GM12873 (cell line): ENCODE measurements at regions not wholly inside any gene's neighbourhood (a gene's known extent, or its start where the extent isn't known, plus 50 kb on each side); places are given as distances from the start of the nearest gene placed in this dataset.

Experiments
- TF ChIP-seq, protein P1 (sequence below): IDR thresholded peaks from 2 replicates; pipeline ENCODE4 v1.5.1; 2012; ENCODE audit warnings: low read depth, mild to moderate bottlenecking, moderate library complexity, low read length, control low read depth; ENCODE audit not compliant: insufficient read depth; ENCODE audit errors: missing control alignments

DNA sequence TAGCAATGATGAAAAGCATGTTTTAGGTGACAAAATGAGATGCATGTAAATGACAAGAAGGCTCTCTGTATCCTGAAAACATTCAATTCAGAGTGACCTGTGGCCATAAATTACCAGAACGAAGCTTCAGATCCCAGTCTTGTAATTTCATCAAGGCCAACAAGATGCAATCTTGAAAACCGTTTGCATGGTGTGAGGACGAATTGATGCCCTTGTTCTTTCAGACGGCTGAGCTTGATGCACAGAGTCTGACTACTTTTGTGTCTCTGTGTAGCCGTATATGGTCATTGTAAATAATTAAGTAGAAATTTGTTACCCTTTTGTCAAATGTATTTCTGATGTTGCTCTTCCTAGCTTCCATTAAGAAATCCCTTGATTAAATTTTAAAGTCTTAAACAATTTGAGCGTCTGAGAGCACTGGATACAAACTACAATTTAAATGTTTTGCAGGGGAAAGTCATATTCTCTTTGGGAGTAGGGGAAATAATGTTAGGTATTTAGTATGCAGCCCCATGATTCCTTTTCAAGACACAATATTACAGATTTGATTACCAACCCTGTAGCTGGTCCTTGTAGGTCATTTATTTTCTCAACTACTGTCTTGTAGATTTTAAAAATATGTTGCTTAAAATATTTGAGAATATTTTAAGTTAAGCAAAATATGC is 125.8 kb upstream of the PCDH9 start:
- TF ChIP-seq, protein P1, sequence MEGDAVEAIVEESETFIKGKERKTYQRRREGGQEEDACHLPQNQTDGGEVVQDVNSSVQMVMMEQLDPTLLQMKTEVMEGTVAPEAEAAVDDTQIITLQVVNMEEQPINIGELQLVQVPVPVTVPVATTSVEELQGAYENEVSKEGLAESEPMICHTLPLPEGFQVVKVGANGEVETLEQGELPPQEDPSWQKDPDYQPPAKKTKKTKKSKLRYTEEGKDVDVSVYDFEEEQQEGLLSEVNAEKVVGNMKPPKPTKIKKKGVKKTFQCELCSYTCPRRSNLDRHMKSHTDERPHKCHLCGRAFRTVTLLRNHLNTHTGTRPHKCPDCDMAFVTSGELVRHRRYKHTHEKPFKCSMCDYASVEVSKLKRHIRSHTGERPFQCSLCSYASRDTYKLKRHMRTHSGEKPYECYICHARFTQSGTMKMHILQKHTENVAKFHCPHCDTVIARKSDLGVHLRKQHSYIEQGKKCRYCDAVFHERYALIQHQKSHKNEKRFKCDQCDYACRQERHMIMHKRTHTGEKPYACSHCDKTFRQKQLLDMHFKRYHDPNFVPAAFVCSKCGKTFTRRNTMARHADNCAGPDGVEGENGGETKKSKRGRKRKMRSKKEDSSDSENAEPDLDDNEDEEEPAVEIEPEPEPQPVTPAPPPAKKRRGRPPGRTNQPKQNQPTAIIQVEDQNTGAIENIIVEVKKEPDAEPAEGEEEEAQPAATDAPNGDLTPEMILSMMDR: no peak

DNA sequence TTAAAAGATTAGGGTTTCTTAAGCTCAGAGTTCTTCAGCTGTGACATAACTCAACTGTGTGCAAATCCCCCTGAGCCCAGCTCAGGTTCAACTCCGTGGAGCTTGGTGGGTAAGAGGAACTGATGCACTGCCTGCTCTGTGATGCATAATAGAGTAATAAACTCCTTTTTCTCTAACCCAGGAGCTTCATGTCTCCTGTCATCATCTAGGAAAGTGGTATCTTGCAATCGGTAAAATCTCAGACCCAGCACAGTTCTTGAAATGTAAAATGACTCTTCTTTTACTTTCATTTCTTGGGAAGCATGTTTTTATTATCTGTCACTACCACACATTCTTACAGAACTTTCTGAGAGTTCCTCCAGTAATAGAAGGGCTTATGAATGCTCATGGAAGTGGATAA is 123.8 kb upstream of the PCDH9 start:
- TF ChIP-seq, protein P1: no peak

DNA sequence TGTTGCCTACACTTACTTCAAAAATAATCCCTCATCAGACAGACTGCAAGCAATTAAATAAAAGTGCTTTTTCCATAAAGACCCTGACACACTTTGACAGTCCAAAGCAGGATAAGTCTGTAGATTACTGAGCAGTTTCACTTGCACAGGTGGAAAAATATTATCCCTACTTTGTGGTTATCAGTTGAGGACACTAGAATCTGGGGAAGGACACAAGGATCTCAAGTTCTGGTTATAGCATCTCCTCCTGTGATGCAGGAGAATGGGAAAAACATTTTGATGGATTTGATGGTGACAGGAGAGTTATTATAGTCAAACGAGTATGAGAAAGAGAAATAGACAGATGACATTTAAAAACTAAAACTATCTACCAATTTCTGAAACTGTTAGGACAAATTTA is 122.9 kb upstream of the PCDH9 start:
- TF ChIP-seq, protein P1: no peak

DNA sequence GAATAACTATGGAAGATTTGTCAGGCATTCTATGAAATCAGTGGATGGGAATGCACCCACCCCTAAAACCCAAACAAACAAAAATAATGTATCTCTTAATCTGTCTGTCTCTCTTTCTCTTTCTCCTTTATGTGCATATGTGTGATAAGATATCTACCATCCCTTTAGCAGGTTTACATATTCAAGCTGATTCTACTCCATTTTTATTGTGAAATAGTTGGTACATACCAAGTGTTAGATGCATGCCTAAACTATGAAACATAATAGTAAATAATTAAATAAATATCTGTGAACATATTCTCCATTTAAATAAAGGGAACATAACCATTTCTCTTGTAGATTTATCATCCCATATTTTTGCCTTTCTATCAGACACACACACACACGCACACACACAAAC is 121.8 kb upstream of the PCDH9 start:
- TF ChIP-seq, protein P1: no peak

DNA sequence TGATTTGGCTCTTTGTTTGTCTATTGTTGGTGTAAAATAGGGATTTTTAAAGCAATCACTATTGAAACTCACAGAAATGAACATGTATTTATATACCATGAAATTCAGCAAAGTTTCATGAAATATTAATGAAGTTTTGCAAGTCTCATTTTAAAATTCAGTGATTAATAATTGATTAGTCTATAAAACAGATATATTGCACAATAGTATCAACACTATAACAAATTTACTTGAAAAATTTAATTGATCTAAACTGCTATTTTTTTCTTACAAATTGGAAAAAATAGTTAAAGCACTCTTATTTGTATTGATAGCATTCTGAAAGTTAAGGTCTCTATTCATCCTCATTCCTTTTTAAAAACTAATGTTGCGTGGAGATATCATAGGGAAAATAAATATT is 121.0 kb upstream of the PCDH9 start:
- TF ChIP-seq, protein P1: no peak

DNA sequence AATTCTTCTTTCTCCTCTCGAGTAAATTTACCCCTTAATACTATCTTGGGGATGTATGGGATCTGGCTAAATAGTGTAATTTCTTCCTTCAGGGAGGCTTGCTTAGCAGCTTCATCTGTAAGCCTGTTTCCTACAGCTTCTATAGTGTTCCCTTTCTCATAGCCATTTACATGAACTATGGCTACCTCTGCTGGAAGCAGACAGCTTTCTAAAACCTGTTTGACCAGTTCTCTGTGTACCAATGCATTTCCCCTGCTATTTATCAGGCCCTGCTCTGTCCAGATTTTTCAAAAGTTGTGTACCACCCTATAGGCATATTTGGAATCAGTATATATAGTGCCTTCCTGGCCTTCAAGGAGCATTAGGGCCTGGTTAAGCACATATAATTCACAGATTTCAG is 113.6 kb upstream of the PCDH9 start:
- TF ChIP-seq, protein P1: no peak

DNA sequence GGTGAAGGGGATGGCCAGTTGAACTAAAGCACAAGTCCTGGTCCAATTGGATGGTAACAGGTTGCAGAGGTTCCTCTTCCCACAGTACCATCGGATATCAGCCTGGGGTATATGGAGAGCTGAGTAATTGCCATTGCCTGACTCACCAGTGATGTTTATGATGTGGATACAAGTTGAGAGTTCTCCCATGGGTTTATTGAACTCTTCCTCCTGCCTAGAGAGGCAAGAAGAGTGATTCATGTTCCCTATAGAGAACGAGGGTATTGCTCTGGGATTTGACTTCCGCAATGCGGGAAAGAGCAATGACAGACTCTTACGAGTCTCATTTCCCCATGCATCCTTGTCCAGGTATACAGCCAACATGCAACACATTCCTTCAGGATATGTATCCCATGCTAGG is 111.3 kb upstream of the PCDH9 start:
- TF ChIP-seq, protein P1: no peak
